Coronary artery (tissue), 2 donors: ENCODE measurements at regions not wholly inside any gene's neighbourhood (a gene's known extent, or its start where the extent isn't known, plus 50 kb on each side); places are given as distances from the start of the nearest gene placed in this dataset.
A peak's percentile ranks its signal among the peaks of the same experiment; 100 is the strongest.

Experiments used
- DNase-seq: peaks from one replicate; pipeline ENCODE4 v3.0.0-alpha.2; 2017; ENCODE audit warnings: low spot score
- H3K27ac ChIP-seq, 2 donors: fragments of 200-600 bp; sonication (generic); one replicate each; pipeline ENCODE4 v1.5.1; 2016 to 2019
- H3K4me3 ChIP-seq: fragments of 200-600 bp; sonication (generic); 2 replicates; pipeline ENCODE4 v1.5.1; 2016; ENCODE audit warnings: mild to moderate bottlenecking, moderate library complexity
- TF ChIP-seq, protein P1 (sequence below): fragments of 200-600 bp; sonication (generic); IDR thresholded peaks from one replicate; pipeline ENCODE4 v1.5.1; 2019; ENCODE audit warnings: antibody characterized with exemption

- no peak for DNase-seq
- H3K4me3 ChIP-seq = no peak overlapping the region
- TF ChIP-seq, protein P1, sequence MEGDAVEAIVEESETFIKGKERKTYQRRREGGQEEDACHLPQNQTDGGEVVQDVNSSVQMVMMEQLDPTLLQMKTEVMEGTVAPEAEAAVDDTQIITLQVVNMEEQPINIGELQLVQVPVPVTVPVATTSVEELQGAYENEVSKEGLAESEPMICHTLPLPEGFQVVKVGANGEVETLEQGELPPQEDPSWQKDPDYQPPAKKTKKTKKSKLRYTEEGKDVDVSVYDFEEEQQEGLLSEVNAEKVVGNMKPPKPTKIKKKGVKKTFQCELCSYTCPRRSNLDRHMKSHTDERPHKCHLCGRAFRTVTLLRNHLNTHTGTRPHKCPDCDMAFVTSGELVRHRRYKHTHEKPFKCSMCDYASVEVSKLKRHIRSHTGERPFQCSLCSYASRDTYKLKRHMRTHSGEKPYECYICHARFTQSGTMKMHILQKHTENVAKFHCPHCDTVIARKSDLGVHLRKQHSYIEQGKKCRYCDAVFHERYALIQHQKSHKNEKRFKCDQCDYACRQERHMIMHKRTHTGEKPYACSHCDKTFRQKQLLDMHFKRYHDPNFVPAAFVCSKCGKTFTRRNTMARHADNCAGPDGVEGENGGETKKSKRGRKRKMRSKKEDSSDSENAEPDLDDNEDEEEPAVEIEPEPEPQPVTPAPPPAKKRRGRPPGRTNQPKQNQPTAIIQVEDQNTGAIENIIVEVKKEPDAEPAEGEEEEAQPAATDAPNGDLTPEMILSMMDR = no peak
- H3K27ac ChIP-seq = peak overlapping the region in 1 of 2 donors; percentile 66
These were observed 226.5 kb upstream of the MAP3K1 start for GRCh38 chr5:56588636-56589480.

DNA sequence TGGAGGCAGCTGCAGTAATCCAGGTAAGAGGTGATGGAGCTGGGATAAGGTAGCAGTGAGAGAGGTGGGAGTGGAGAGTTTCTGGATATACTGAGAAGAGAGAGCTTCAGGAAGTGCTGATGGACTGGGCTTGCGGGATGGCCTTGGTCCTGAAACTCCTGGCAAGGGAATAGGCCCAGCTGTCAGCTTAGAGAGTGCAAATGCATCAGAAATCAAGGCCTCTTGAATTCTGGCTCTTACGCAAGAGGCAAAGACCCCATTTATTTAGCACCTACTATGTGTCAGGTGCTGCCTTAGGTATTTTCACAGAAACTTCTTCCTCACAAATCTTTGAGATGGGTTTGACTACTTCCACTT is 227.2 kb upstream of the MAP3K1 start:
- Histone ChIP-seq H3K4me3 (no peak overlapping the region), H3K27ac (peak overlapping the region in 1 of 2 donors; percentile 66)
- DNase-seq = no peak
- TF ChIP-seq, protein P1 = no peak

- TF ChIP-seq, protein P1 = no peak
- peak overlapping the region in 1 of 2 donors; percentile 66 for H3K27ac ChIP-seq
- no peak for DNase-seq
- H3K4me3 ChIP-seq = no peak overlapping the region
These were observed 227.8 kb upstream of the MAP3K1 start for GRCh38 chr5:56587381-56588130.

GRCh38 chr5:56585999-56586691 is 229.2 kb upstream of the MAP3K1 start:
- Histone ChIP-seq H3K4me3 (peak overlapping the region; percentile 54), H3K27ac (peak overlapping the region in 1 of 2 donors; percentile 64)
- no peak for DNase-seq
- TF ChIP-seq, protein P1 = no peak

DNA sequence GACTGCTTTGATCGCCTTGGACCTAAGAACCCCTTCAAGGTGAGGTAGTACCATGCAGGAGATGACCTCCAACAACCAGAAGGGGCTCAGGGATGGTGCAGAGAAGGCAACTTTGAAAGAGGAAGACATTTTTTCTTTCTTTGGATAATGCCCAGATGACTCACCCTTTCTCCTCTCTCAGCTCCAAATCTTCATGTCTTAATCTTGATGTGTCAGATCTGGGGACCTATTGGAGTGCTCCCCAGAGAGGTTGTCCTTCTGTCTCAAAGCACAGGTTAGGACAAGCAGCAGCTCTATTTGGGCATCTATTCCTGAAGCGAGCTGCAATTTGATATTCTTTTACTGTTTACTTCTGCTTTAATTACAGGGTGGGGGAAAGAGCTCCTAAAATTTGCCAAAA is 229.9 kb upstream of the MAP3K1 start:
- Histone ChIP-seq H3K4me3 (peak overlapping the region; percentile 54), H3K27ac (peak overlapping the region in 1 of 2 donors; percentile 64)
- TF ChIP-seq, protein P1 = no peak
- no peak for DNase-seq

GRCh38 chr5:56581426-56581825 is 233.9 kb upstream of the MAP3K1 start:
- DNase-seq = no peak
- TF ChIP-seq, protein P1 = no peak
- H3K27ac ChIP-seq = no peak overlapping the region
- no peak overlapping the region for H3K4me3 ChIP-seq
